ENCODE measurements at regions not wholly inside any gene's neighbourhood (a gene's known extent, or its start where the extent isn't known, plus 50 kb on each side); places are given as distances from the start of the nearest gene placed in this dataset.

GRCh38 chr1:13976485-13976884 is 276.5 kb downstream of the PRDM2 start:
- no peak for ATAC-seq (ENCODE audit: low read depth)
- Mint-ChIP-seq H3K27me3 (peaks cover 31% of the 10 kb centered on the region), H3K4me1 (no peaks in the 10 kb centered on the region), H3K4me3 (no peak overlapping the region), H3K9me3 (ENCODE audit: insufficient read depth) (peaks cover 3% of the 10 kb centered on the region), H3K27ac (no peak overlapping the region)
- TF ChIP-seq CTCF (IDR thresholded peaks at IDR 0.05) (no peak), EZH2 (IDR thresholded peaks at IDR 0.05; ENCODE audit: borderline replicate concordance, insufficient read depth, low read depth, low read length, poor library complexity, severe bottlenecking) (no peak)
- no peaks in the 10 kb centered on the region for H3K9me3 ChIP-seq (ENCODE audit: control extremely low read depth in 1 of 3, control insufficient read depth in 2 of 3, insufficient read depth in 1 of 3, low read length in 2 of 3)
- H2AFZ ChIP-seq (ENCODE audit: insufficient read depth, low read depth, low read length, poor library complexity, severe bottlenecking), result no peak overlapping the region
- DNase-seq, result no peak
- no peak overlapping the region for H3K4me2 ChIP-seq (replicated peaks; ENCODE audit: low read depth, low read length, poor library complexity, severe bottlenecking)
- no peaks in the 10 kb centered on the region for H3K36me3 ChIP-seq (replicated peaks in 1 of 2; ENCODE audit: control extremely low read depth in 1 of 2, control insufficient read depth in 1 of 2, extremely low read depth in 1 of 2, insufficient read depth in 2 of 2, low read length in 1 of 2)
- no peaks in the 10 kb centered on the region for H4K20me1 ChIP-seq (ENCODE audit: control insufficient read depth, insufficient read depth, low read length, poor library complexity, severe bottlenecking)
- intact Hi-C loops (cut with micrococcal nuclease), result no loop called here
- H3K4me3 ChIP-seq (ENCODE audit: control extremely low read depth in 1 of 5, extremely low read depth in 1 of 5, insufficient read depth in 1 of 5, low read depth in 2 of 5, low read length in 4 of 5), result no peak overlapping the region
- H3K4me1 ChIP-seq (ENCODE audit: control insufficient read depth in 2 of 2, insufficient read depth in 2 of 2, low read length in 2 of 2), result no peaks in the 10 kb centered on the region
- POLR2A ChIA-PET, result no interaction called here
- H3K27me3 ChIP-seq (replicated peaks in 1 of 4; ENCODE audit: control extremely low read depth in 1 of 4, control insufficient read depth in 3 of 4, insufficient read depth in 4 of 4, low read length in 3 of 4), result peaks cover 0 to 3% (median 0%) of the 10 kb centered on the region in 4 experiments
- H3K27ac ChIP-seq (ENCODE audit: low read length in 2 of 2), result no peak overlapping the region
- CTCF ChIA-PET, result no interaction called here
- WGBS (ENCODE audit: insufficient coverage), result no CpG with 5 or more reads among the region's 2 CpGs
- no peaks in the 10 kb centered on the region for H3K79me2 ChIP-seq (ENCODE audit: control insufficient read depth, insufficient read depth, low read length)
- no peak overlapping the region for H3K9ac ChIP-seq (ENCODE audit: low read length)

- H3K4me3 ChIP-seq (ENCODE audit: control extremely low read depth in 1 of 5, extremely low read depth in 1 of 5, insufficient read depth in 1 of 5, low read depth in 2 of 5, low read length in 4 of 5), result no peak overlapping the region
- H3K9me3 ChIP-seq (ENCODE audit: control extremely low read depth in 1 of 3, control insufficient read depth in 2 of 3, insufficient read depth in 1 of 3, low read length in 2 of 3), result no peaks in the 10 kb centered on the region
- CTCF ChIA-PET, result no interaction called here
- H4K20me1 ChIP-seq (ENCODE audit: control insufficient read depth, insufficient read depth, low read length, poor library complexity, severe bottlenecking), result no peaks in the 10 kb centered on the region
- DNase-seq (no peak), ATAC-seq (ENCODE audit: low read depth) (no peak)
- no peak overlapping the region for H3K4me3 Mint-ChIP-seq
- no peak for TF ChIP-seq EZH2 (IDR thresholded peaks at IDR 0.05; ENCODE audit: borderline replicate concordance, insufficient read depth, low read depth, low read length, poor library complexity, severe bottlenecking)
- no peak for TF ChIP-seq CTCF (IDR thresholded peaks at IDR 0.05)
- intact Hi-C loops (cut with micrococcal nuclease), result no loop called here
- H3K27me3 Mint-ChIP-seq, result peaks cover 17% of the 10 kb centered on the region
- WGBS (ENCODE audit: insufficient coverage), result no CpG with 5 or more reads among the region's 2 CpGs
- H3K4me1 Mint-ChIP-seq, result no peaks in the 10 kb centered on the region
- no peaks in the 10 kb centered on the region for H3K79me2 ChIP-seq (ENCODE audit: control insufficient read depth, insufficient read depth, low read length)
- H3K27me3 ChIP-seq (replicated peaks in 1 of 4; ENCODE audit: control extremely low read depth in 1 of 4, control insufficient read depth in 3 of 4, insufficient read depth in 4 of 4, low read length in 3 of 4), result no peaks in the 10 kb centered on the region
- H3K9me3 Mint-ChIP-seq (ENCODE audit: insufficient read depth), result no peaks in the 10 kb centered on the region
- no peak overlapping the region for H3K4me2 ChIP-seq (replicated peaks; ENCODE audit: low read depth, low read length, poor library complexity, severe bottlenecking)
- H3K36me3 ChIP-seq (replicated peaks in 1 of 2; ENCODE audit: control extremely low read depth in 1 of 2, control insufficient read depth in 1 of 2, extremely low read depth in 1 of 2, insufficient read depth in 2 of 2, low read length in 1 of 2), result no peaks in the 10 kb centered on the region
- H3K9ac ChIP-seq (ENCODE audit: low read length), result no peak overlapping the region
- no peaks in the 10 kb centered on the region for H3K4me1 ChIP-seq (ENCODE audit: control insufficient read depth in 2 of 2, insufficient read depth in 2 of 2, low read length in 2 of 2)
- no peak overlapping the region for H3K27ac ChIP-seq (ENCODE audit: low read length in 2 of 2)
- POLR2A ChIA-PET, result no interaction called here
- no peak overlapping the region for H3K27ac Mint-ChIP-seq
- H2AFZ ChIP-seq (ENCODE audit: insufficient read depth, low read depth, low read length, poor library complexity, severe bottlenecking), result no peak overlapping the region
Measured at GRCh38 chr1:13981142-13981541, 281.2 kb downstream of the PRDM2 start.

Data from B cell (primary cell).